GM13977 (cell line): ENCODE measurements at regions not wholly inside any gene's neighbourhood (a gene's known extent, or its start where the extent isn't known, plus 50 kb on each side); places are given as distances from the start of the nearest gene placed in this dataset.

ENCODE experiments used
- DNase-seq: peaks from one replicate; pipeline ENCODE4 v3.0.0; 2012; ENCODE audit warnings: low spot score
- in situ Hi-C: fragments of 300-500 bp; cut with MboI; formaldehyde crosslinking; loops from one replicate; pipeline ENCODE4 v1.12.0; 2022; ENCODE audit warnings: low sequenced_read_pairs, low pct_unique_long_range_greater_than_20kb, mixed read lengths, inconsistent platforms; ENCODE audit not compliant: unreplicated experiment
- TF ChIP-seq, protein P1 (sequence below): IDR thresholded peaks from 2 replicates; pipeline ENCODE4 v1.5.1; 2012; ENCODE audit warnings: mild to moderate bottlenecking, control low read depth; ENCODE audit not compliant: insufficient read depth; ENCODE audit errors: extremely low read depth, missing control alignments

DNA sequence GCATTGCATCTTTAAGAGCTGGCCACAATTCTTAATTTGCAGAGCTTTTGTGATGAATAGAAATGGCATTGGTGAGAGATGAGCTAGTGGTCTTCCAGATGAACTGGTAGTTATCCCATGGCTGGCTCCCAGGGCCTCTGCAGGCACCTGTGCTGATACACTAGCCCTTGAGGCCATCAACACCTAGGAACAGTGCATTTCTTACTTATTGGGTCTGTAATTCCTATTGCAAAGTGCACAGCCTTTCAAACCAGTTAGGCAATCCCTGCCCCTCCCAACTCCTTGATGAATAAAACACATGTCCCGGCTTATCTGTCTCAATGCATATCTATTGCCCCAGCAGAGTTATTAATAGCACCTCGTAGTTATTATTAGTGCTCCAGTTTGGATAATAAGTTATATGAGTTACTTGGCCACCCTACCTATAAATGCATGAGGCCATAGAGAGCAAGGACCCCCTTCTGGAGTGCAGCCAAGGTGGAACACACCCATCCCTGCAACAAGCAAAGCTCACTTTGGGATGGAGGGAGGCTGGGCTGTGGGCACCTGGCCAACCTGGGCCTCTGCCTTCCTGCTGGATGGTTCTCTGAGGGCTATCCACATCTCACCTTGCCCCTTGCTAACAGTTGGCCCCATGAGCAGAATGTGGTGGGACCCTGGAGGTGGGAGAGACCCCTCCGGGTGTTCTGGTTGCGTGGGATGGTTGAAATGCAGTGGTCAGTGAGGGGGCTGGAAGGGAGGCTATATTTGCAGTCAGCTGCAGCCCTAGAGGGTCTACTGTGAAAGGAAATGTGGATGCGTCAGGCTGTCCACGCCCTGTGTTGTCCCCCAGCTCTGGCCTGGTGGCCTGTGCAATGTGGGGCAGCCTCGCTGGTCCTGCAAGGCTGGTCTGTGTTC is 455.9 kb upstream of the HS6ST1 start:
- in situ Hi-C loops: loop anchor here (25.0 kb wide), 1 partner anchor 613 kb away; no protein-coding TSS in a partner anchor
- DNase-seq: no peak

DNA sequence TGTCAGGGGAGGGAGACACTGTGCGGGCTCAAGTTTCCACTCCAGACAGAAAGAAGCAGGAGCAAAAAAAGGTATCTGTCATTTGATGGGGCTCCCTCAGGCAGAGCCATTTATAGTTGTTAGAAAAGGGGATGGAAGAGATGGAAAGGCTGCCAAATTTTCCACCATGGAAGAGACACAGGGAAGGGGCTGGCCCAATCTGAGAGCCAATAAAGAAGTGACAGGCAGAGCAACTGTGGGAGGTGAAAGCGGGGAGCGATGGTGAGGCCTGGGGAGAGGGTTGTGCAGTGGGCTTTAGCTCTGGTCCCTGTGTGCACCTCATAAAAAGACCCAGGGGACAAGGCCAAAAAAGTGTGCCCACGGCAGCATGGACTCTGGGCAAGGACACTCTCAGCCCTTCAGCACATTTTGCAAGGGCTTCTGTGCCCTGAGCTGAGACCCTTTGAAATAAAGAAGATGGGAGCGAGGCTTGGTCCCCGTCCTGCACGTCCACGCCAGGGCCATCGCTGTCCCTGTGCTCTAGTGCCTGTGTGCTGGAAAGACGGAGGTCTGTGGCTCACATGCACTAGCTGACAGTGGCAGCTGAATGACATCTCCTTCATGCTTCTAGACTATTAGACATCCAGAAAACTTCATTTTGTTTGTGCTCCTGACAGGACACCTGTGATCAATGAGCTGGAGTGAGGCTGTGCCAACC is 456.7 kb upstream of the HS6ST1 start:
- no peak for DNase-seq
- TF ChIP-seq, protein P1, sequence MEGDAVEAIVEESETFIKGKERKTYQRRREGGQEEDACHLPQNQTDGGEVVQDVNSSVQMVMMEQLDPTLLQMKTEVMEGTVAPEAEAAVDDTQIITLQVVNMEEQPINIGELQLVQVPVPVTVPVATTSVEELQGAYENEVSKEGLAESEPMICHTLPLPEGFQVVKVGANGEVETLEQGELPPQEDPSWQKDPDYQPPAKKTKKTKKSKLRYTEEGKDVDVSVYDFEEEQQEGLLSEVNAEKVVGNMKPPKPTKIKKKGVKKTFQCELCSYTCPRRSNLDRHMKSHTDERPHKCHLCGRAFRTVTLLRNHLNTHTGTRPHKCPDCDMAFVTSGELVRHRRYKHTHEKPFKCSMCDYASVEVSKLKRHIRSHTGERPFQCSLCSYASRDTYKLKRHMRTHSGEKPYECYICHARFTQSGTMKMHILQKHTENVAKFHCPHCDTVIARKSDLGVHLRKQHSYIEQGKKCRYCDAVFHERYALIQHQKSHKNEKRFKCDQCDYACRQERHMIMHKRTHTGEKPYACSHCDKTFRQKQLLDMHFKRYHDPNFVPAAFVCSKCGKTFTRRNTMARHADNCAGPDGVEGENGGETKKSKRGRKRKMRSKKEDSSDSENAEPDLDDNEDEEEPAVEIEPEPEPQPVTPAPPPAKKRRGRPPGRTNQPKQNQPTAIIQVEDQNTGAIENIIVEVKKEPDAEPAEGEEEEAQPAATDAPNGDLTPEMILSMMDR: no peak

More for the DNA sequence above, 455.9 kb upstream of the HS6ST1 start:
- TF ChIP-seq, protein P1: no peak

DNA sequence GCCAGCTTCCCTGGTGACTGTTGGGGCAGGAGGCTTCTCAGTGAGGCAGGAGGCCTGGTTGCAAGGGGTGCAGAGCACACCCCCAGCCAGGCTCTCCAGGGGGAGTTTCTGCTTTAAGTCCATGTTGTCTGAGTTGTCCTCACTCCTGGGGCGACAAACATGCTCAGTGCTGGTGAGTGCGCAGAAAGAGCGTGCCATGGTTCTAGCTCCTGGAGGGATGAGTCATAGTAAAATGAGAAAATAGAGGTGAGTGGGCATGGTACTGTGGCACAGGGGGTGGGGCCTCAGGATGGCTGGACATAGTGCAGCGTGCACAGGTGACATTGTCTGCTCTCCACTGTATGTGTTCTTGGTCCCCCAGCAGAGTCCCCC is 457.2 kb upstream of the HS6ST1 start:
- DNase-seq: no peak
- in situ Hi-C loops: no loop called here
- TF ChIP-seq, protein P1: no peak

More for the DNA sequence above, 456.7 kb upstream of the HS6ST1 start:
- in situ Hi-C loops: no loop called here

DNA sequence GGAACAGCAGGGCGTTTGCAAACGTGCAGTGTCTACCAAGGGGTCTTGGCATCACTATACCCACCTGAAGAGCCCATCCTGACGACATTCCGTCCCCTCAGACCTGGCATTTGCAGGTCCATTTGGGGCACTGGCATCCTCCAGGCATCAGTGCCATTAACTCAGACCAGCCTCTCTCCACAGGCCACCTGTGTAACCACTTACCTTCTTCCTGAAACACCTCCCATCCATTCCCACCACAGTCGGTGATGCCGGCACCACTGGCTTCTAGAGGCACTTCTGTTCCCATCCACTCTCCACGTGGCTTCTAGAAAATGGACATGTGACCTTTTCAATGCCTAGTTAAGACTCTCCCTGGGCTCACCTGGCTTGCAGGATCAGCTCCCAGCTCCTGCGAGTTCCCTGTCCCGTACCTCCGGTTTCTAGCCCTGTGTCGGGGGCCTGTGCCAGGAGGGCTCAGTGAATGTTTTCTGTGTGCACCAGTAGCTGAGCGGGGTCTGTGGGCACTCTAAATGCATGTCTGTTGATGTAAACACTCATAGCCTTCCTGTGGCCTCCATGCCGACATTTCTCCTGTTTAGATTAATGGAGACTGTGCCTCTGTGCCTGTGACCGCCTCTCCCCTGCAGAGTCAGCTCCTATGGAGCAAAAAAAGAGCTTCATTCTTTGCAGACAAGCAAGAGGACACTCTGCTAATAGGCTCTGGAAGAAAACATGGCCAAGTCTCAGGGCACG is 458.0 kb upstream of the HS6ST1 start:
- no peak for DNase-seq
- in situ Hi-C loops: no loop called here
- TF ChIP-seq, protein P1: no peak

DNA sequence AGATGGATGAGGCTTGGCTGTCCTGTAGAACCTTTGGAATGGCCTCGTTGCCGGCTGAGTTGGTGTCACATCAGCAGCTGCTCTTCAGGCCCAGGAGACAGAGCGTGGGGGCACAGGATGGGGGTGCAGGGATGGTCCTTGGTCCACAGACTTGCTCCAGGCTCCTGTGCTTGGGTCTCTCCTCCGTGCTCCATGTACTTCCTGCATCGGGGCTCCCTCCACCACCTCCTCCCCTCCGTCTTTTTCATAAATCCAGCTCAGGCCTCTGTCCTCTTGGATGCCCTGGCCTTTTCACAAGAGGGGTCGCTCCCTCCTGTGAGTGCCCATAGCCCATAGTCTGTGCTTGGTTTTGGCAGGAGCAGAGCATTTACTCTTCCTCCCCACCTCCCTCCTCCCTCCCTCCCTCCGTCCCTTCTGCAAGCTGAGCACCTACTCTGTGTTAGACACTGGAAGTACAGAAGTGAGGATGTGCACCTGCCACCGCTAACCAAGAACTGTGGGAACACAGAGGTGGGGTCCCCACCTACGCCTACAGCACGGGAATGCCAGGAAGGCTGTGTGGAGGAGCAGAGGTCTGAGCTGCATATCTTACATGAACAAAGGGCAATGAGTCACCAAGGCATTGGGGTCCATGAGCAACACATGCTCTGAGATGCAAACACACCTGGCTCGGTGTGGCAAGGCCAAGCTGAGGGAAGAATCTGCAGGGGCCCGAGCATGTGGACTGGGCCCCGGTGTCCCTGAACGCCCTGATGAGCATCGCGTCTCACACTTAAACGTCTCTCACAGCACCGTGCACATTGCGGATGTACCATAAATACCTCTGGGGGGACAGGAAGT is 458.7 kb upstream of the HS6ST1 start:
- TF ChIP-seq, protein P1: no peak
- in situ Hi-C loops: no loop called here
- no peak for DNase-seq

DNA sequence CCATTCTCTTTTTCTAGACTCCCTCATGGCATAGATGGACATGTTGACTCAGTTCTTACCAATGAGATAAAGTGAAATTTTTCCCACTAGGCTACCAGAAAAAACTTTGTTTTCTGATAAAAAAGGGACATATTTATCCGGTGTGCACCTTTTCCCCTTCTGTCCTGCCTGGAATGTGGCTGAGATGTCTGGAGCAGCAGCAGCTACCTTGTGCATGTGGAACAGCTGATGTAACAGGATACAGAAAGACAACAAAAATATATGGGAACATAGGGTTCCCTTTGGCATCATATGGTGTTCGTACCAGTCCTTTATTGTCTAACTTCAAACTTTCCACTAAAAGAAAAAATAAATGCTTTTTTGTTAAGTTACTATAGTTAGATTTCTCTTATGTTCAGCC is 460.2 kb upstream of the HS6ST1 start:
- in situ Hi-C loops: no loop called here
- TF ChIP-seq, protein P1: no peak
- DNase-seq: no peak
